Mesenchymal stem cell (in vitro differentiated cells and primary cell): ENCODE measurements at regions not wholly inside any gene's neighbourhood (a gene's known extent, or its start where the extent isn't known, plus 50 kb on each side); places are given as distances from the start of the nearest gene placed in this dataset.

ENCODE experiments used
- DNase-seq: peaks from one replicate; pipeline ENCODE4 v3.0.0-alpha.2; 2013
- H2AFZ ChIP-seq: one replicate; pipeline ENCODE4 v1.6.1; 2013; ENCODE audit warnings: low read depth, mild to moderate bottlenecking, control low read depth, inconsistent platforms, low read length, moderate library complexity
- H2AK5ac ChIP-seq: 2 replicates; pipeline ENCODE4 v1.6.1; 2013; ENCODE audit warnings: low read length, moderate library complexity, mild to moderate bottlenecking, inconsistent platforms; ENCODE audit not compliant: severe bottlenecking
- H2BK120ac ChIP-seq: one replicate; pipeline ENCODE4 v1.6.1; 2013; ENCODE audit warnings: low read depth, mild to moderate bottlenecking, inconsistent platforms, low read length, moderate library complexity
- H2BK12ac ChIP-seq, 2 experiments: one replicate each; pipeline ENCODE4 v1.6.1; 2013; ENCODE audit warnings: inconsistent platforms in 2 of 2, low read length in 2 of 2, mild to moderate bottlenecking in 2 of 2, moderate library complexity in 2 of 2, control low read depth in 1 of 2
- H2BK15ac ChIP-seq: one replicate; pipeline ENCODE4 v1.6.1; 2013; ENCODE audit warnings: mild to moderate bottlenecking, low read depth, inconsistent platforms; ENCODE audit not compliant: poor library complexity, severe bottlenecking
- H2BK5ac ChIP-seq: 2 replicates; pipeline ENCODE4 v1.6.1; 2013; ENCODE audit warnings: low read depth, mild to moderate bottlenecking, low read length, control low read depth, inconsistent platforms; ENCODE audit not compliant: poor library complexity, severe bottlenecking
- H3K14ac ChIP-seq, 2 experiments: one replicate each; pipeline ENCODE4 v1.6.1; 2013; ENCODE audit warnings: inconsistent platforms in 2 of 2, low read length in 2 of 2, control low read depth in 1 of 2, mild to moderate bottlenecking in 1 of 2, moderate library complexity in 1 of 2
- H3K18ac ChIP-seq, 2 experiments: one replicate each; pipeline ENCODE4 v1.6.1; 2013; ENCODE audit warnings: inconsistent platforms in 2 of 2, low read length in 2 of 2, control low read depth in 1 of 2, low read depth in 1 of 2, mild to moderate bottlenecking in 1 of 2
- H3K23ac ChIP-seq, 2 experiments: one replicate each; pipeline ENCODE4 v1.6.1; 2013; ENCODE audit warnings: inconsistent platforms in 2 of 2, low read length in 2 of 2, mild to moderate bottlenecking in 2 of 2, moderate library complexity in 2 of 2, control low read depth in 1 of 2
- H3K27ac ChIP-seq: 2 replicates; pipeline ENCODE4 v1.5.1; 2013; ENCODE audit warnings: mild to moderate bottlenecking, moderate library complexity, low read length, control low read depth, inconsistent platforms; ENCODE audit not compliant: poor library complexity, severe bottlenecking
- H3K27me3 ChIP-seq, 2 experiments: 2 replicates each; pipeline versions ENCODE4 v1.6.1 to v1.7.0; 2013; ENCODE audit warnings: low read length in 2 of 2, mild to moderate bottlenecking in 2 of 2, moderate library complexity in 2 of 2, control low read depth in 1 of 2, inconsistent platforms in 1 of 2; ENCODE audit not compliant: control insufficient read depth in 1 of 2, insufficient read depth in 1 of 2
- H3K36me3 ChIP-seq, 2 experiments: 2 replicates each; pipeline versions ENCODE4 v1.6.1 to v1.7.0; 2013; ENCODE audit warnings: low read length in 2 of 2, control low read depth in 1 of 2, inconsistent platforms in 1 of 2, low read depth in 1 of 2, mild to moderate bottlenecking in 1 of 2; ENCODE audit not compliant: insufficient read depth in 2 of 2, control insufficient read depth in 1 of 2
- H3K4ac ChIP-seq, 2 experiments: one replicate each; pipeline ENCODE4 v1.6.1; 2013; ENCODE audit warnings: inconsistent platforms in 2 of 2, low read length in 2 of 2, mild to moderate bottlenecking in 2 of 2, moderate library complexity in 2 of 2, control low read depth in 1 of 2, low read depth in 1 of 2
- H3K4me1 ChIP-seq: 2 replicates; pipeline ENCODE4 v1.6.1; 2013; ENCODE audit warnings: low read depth, low read length, control low read depth; ENCODE audit not compliant: control insufficient read depth, insufficient read depth
- H3K4me2 ChIP-seq: 2 replicates; pipeline ENCODE4 v1.6.1; 2013; ENCODE audit warnings: low read length, mild to moderate bottlenecking, inconsistent platforms; ENCODE audit not compliant: poor library complexity, severe bottlenecking
- H3K4me3 ChIP-seq, 2 experiments: 2 replicates each; pipeline versions ENCODE4 v1.5.1 to v1.7.0; 2013; ENCODE audit warnings: low read length in 2 of 2, mild to moderate bottlenecking in 2 of 2, control low read depth in 1 of 2, low read depth in 1 of 2; ENCODE audit not compliant: insufficient read depth in 1 of 2
- H3K79me1 ChIP-seq: replicated peaks from 2 replicates; pipeline ENCODE4 v1.6.1; 2013; ENCODE audit warnings: mild to moderate bottlenecking, control low read depth, low read length, inconsistent platforms; ENCODE audit not compliant: poor library complexity, severe bottlenecking
- H3K9ac ChIP-seq: 2 replicates; pipeline ENCODE4 v1.7.0; 2013; ENCODE audit warnings: mild to moderate bottlenecking, low read length, moderate library complexity
- H3K9me3 ChIP-seq: 2 replicates; pipeline ENCODE4 v1.7.0; 2013; ENCODE audit warnings: mild to moderate bottlenecking, low read length; ENCODE audit not compliant: control insufficient read depth
- H4K8ac ChIP-seq: one replicate; pipeline ENCODE4 v1.6.1; 2013; ENCODE audit warnings: inconsistent platforms, mild to moderate bottlenecking, low read length, moderate library complexity
- H4K91ac ChIP-seq: one replicate; pipeline ENCODE4 v1.6.1; 2013; ENCODE audit warnings: mild to moderate bottlenecking, low read length, inconsistent platforms
- WGBS: methylation state at CpG from one replicate; pipeline ENCODE4 v1.1.7; 2013; ENCODE audit warnings: mixed read lengths; 5-methylcytosine and 5-hydroxymethylcytosine counted together

DNA sequence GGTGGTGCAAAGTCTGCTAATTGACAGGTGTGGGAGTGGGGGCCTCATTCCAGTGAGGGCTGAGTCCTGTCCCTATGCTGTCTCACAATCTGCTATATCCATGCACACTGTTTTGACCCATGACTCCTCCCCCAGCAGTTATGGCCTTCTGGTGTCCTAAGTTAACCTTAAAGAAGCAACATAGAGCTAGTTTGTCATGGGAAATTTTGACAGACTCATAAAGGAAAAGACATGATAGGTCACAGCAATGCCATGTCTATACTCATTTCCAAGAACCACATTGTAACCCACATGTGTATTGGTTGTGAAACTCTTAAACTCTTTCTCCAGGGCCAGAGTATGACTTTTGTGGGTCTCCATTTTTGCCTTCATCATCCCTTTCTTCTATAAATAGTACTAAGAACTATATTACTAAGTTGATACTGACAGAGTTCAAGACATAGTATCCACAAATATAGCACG, 78.2 kb upstream of the SLC1A4 start:
- Histone ChIP-seq H2BK120ac (no peak overlapping the region), H3K14ac (no peak overlapping the region), H3K18ac (no peak overlapping the region), H3K4ac (no peak overlapping the region), H2BK12ac (no peak overlapping the region), H2BK15ac (no peak overlapping the region), H3K27me3 (peaks cover 3 to 5% of the 10 kb centered on the region in 2 experiments), H3K23ac (no peak overlapping the region), H3K4me3 (no peak overlapping the region), H3K9me3 (no peaks in the 10 kb centered on the region), H3K4me1 (no peaks in the 10 kb centered on the region), H3K9ac (no peak overlapping the region), H2AK5ac (no peak overlapping the region), H2AFZ (no peak overlapping the region), H3K4me2 (no peak overlapping the region), H2BK5ac (no peak overlapping the region), H3K79me1 (no peaks in the 10 kb centered on the region), H4K8ac (no peak overlapping the region), H3K36me3 (no peaks in the 10 kb centered on the region), H3K27ac (no peak overlapping the region), H4K91ac (no peak overlapping the region)
- 86% methylated on average over 1 of the region's 1 CpG for WGBS
- DNase-seq = peak; percentile 22

GRCh38 chr2:64913357-64913869, 75.8 kb upstream of the SLC1A4 start:
- 48% methylated on average over 3 of the region's 5 CpGs for WGBS
- H2AK5ac ChIP-seq = no peak overlapping the region
- H3K4me3 ChIP-seq = no peak overlapping the region
- H3K36me3 ChIP-seq = no peaks in the 10 kb centered on the region
- no peak overlapping the region for H4K8ac ChIP-seq
- H3K9me3 ChIP-seq = no peaks in the 10 kb centered on the region
- no peak overlapping the region for H2BK120ac ChIP-seq
- no peak overlapping the region for H3K9ac ChIP-seq
- H3K14ac ChIP-seq = no peak overlapping the region
- no peak overlapping the region for H3K23ac ChIP-seq
- H4K91ac ChIP-seq = no peak overlapping the region
- no peak overlapping the region for H2BK5ac ChIP-seq
- H2BK15ac ChIP-seq = no peak overlapping the region
- no peaks in the 10 kb centered on the region for H3K4me1 ChIP-seq
- no peak overlapping the region for H3K4ac ChIP-seq
- H2BK12ac ChIP-seq = no peak overlapping the region
- H3K27ac ChIP-seq = no peak overlapping the region
- H3K4me2 ChIP-seq = no peak overlapping the region
- DNase-seq = no peak
- peaks cover 0 to 5% of the 10 kb centered on the region in 2 experiments for H3K27me3 ChIP-seq
- H3K79me1 ChIP-seq = no peaks in the 10 kb centered on the region
- no peak overlapping the region for H3K18ac ChIP-seq
- H2AFZ ChIP-seq = no peak overlapping the region

GRCh38 chr2:64914247-64914646, 75.0 kb upstream of the SLC1A4 start:
- H2AFZ ChIP-seq = no peak overlapping the region
- no peak overlapping the region for H3K4me3 ChIP-seq
- no peaks in the 10 kb centered on the region for H3K27me3 ChIP-seq
- H3K4me2 ChIP-seq = no peak overlapping the region
- no peaks in the 10 kb centered on the region for H3K79me1 ChIP-seq
- no peak overlapping the region for H4K91ac ChIP-seq
- H3K4me1 ChIP-seq = no peaks in the 10 kb centered on the region
- no peak overlapping the region for H2BK12ac ChIP-seq
- H3K9ac ChIP-seq = no peak overlapping the region
- no peak overlapping the region for H2BK15ac ChIP-seq
- no peak overlapping the region for H2BK120ac ChIP-seq
- 86% methylated on average over 8 of the region's 9 CpGs for WGBS
- H2BK5ac ChIP-seq = no peak overlapping the region
- H3K23ac ChIP-seq = no peak overlapping the region
- no peak overlapping the region for H4K8ac ChIP-seq
- no peaks in the 10 kb centered on the region for H3K36me3 ChIP-seq
- no peak overlapping the region for H2AK5ac ChIP-seq
- no peak overlapping the region for H3K14ac ChIP-seq
- H3K9me3 ChIP-seq = no peaks in the 10 kb centered on the region
- H3K4ac ChIP-seq = no peak overlapping the region
- DNase-seq = no peak
- no peak overlapping the region for H3K27ac ChIP-seq
- H3K18ac ChIP-seq = no peak overlapping the region

- no peak overlapping the region for H3K23ac ChIP-seq
- 75% methylated on average over 6 of the region's 7 CpGs for WGBS
- no peak overlapping the region for H4K91ac ChIP-seq
Observed at GRCh38 chr2:64914735-64915509, 74.3 kb upstream of the SLC1A4 start.

More at GRCh38 chr2:64914735-64915509, 74.3 kb upstream of the SLC1A4 start:
- Histone ChIP-seq H3K4me2 (no peak overlapping the region), H2BK5ac (no peak overlapping the region), H4K8ac (no peak overlapping the region), H2BK15ac (no peak overlapping the region), H3K27me3 (no peaks in the 10 kb centered on the region), H3K4me1 (no peaks in the 10 kb centered on the region), H3K14ac (no peak overlapping the region), H2BK120ac (no peak overlapping the region), H2AK5ac (no peak overlapping the region), H3K36me3 (no peaks in the 10 kb centered on the region), H2BK12ac (no peak overlapping the region), H3K4ac (no peak overlapping the region), H3K18ac (no peak overlapping the region), H3K4me3 (no peak overlapping the region), H3K9me3 (no peaks in the 10 kb centered on the region), H3K79me1 (no peaks in the 10 kb centered on the region), H3K27ac (no peak overlapping the region), H3K9ac (no peak overlapping the region), H2AFZ (no peak overlapping the region)
- DNase-seq = peak; percentile 57
